ENCODE measurements at regions not wholly inside any gene's neighbourhood (a gene's known extent, or its start where the extent isn't known, plus 50 kb on each side); places are given as distances from the start of the nearest gene placed in this dataset.
"Not testable (repeated sequence)": the region's sequence is repeated elsewhere in the genome, so short reads cannot be mapped to it uniquely, and the experiment has no call there.

DNA sequence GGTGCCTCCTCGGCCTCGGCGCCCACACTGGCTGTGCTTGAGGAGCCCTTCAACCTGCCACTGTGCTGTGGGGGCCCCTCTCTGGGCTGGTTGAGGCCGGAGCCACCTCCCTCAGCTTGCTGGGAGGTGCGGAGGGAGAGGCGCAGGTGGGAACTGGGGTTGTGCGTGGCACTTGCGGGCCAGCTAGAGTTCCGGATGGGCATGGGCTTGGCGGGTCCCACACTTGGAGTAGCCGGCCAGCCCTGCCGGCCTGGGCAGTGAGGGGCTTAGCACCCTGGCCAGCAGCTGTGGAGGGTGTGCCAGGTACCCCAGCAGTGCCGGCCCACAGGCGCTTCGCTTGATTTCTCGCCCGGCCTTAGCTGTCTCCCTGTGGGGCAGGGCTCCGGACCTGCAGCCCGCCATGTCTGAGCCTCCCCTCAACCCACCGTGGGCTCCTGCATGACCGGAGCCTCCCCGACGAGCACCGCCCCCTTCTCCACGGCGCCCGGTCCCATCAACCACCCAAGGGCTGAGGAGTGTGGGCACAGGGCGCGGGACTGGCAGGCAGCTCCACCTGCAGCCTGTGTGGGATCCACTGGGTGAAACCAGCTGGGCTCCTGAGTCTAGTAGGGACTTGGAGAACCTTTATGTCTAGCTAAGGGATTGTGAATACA, 723.8 kb downstream of the DIAPH3 start:
- no peak for TF ChIP-seq CTCF (conservative IDR thresholded peaks at IDR 0.05)
- no peaks in the 10 kb centered on the region for H3K9me3 Mint-ChIP-seq
- H3K4me1 Mint-ChIP-seq, result peaks cover 6% of the 10 kb centered on the region
- no peak overlapping the region for H3K27ac Mint-ChIP-seq (ENCODE audit: unreplicated experiment)
- no peak overlapping the region for H3K4me3 Mint-ChIP-seq
- no peak for DNase-seq (ENCODE audit: low read depth, low spot score)
- H3K27me3 Mint-ChIP-seq (ENCODE audit: low read depth), result no peaks in the 10 kb centered on the region
- no peaks in the 10 kb centered on the region for H3K36me3 Mint-ChIP-seq (ENCODE audit: low read depth)

DNA sequence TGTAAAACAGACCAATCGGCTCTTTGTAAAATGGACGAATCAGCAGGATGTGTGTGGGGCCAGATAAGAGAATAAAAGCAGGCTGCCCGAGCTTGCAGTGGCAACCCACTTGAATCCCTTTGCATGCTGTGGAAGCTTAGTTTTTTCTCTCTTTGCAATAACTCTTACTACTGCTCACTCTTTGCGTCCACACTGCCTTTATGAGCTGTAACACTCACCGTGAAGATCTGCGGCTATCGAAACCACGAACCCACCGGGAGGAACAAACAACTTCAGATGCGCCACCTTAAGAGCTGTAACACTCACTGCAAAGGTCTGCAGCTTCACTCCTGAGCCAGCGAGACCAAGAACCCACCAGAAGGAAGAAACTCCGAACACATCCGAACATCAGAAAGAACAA, 722.7 kb downstream of the DIAPH3 start:
- not testable (repeated sequence) for H3K4me3 Mint-ChIP-seq; H3K9me3 Mint-ChIP-seq; H3K27ac Mint-ChIP-seq (ENCODE audit: unreplicated experiment); H3K27me3 Mint-ChIP-seq (ENCODE audit: low read depth); H3K36me3 Mint-ChIP-seq (ENCODE audit: low read depth); H3K4me1 Mint-ChIP-seq; DNase-seq (ENCODE audit: low read depth, low spot score)

GRCh38 chr13:59441596-59442280, 722.0 kb downstream of the DIAPH3 start:
- Mint-ChIP-seq H3K36me3 (ENCODE audit: low read depth) (no peaks in the 10 kb centered on the region), H3K4me1 (peaks cover 6% of the 10 kb centered on the region), H3K27me3 (ENCODE audit: low read depth) (no peaks in the 10 kb centered on the region), H3K9me3 (no peaks in the 10 kb centered on the region), H3K4me3 (no peak overlapping the region), H3K27ac (ENCODE audit: unreplicated experiment) (no peak overlapping the region)
- no peak for TF ChIP-seq CTCF (conservative IDR thresholded peaks at IDR 0.05)
- no peak for DNase-seq (ENCODE audit: low read depth, low spot score)

- no peak overlapping the region for H3K4me3 Mint-ChIP-seq
- H3K4me1 Mint-ChIP-seq, result peaks cover 6% of the 10 kb centered on the region
- no peaks in the 10 kb centered on the region for H3K36me3 Mint-ChIP-seq (ENCODE audit: low read depth)
- H3K27ac Mint-ChIP-seq (ENCODE audit: unreplicated experiment), result no peak overlapping the region
- no peak for TF ChIP-seq CTCF (conservative IDR thresholded peaks at IDR 0.05)
- no peaks in the 10 kb centered on the region for H3K9me3 Mint-ChIP-seq
- H3K27me3 Mint-ChIP-seq (ENCODE audit: low read depth), result no peaks in the 10 kb centered on the region
- no peak for DNase-seq (ENCODE audit: low read depth, low spot score)
Measured at GRCh38 chr13:59442461-59442860, 721.3 kb downstream of the DIAPH3 start.

GRCh38 chr13:59442944-59443486, 720.7 kb downstream of the DIAPH3 start:
- H3K9me3 Mint-ChIP-seq, result no peaks in the 10 kb centered on the region
- no peak for TF ChIP-seq CTCF (conservative IDR thresholded peaks at IDR 0.05)
- no peaks in the 10 kb centered on the region for H3K27me3 Mint-ChIP-seq (ENCODE audit: low read depth)
- no peaks in the 10 kb centered on the region for H3K36me3 Mint-ChIP-seq (ENCODE audit: low read depth)
- H3K4me3 Mint-ChIP-seq, result no peak overlapping the region
- H3K4me1 Mint-ChIP-seq, result peaks cover 5% of the 10 kb centered on the region
- no peak for DNase-seq (ENCODE audit: low read depth, low spot score)
- no peak overlapping the region for H3K27ac Mint-ChIP-seq (ENCODE audit: unreplicated experiment)

DNA sequence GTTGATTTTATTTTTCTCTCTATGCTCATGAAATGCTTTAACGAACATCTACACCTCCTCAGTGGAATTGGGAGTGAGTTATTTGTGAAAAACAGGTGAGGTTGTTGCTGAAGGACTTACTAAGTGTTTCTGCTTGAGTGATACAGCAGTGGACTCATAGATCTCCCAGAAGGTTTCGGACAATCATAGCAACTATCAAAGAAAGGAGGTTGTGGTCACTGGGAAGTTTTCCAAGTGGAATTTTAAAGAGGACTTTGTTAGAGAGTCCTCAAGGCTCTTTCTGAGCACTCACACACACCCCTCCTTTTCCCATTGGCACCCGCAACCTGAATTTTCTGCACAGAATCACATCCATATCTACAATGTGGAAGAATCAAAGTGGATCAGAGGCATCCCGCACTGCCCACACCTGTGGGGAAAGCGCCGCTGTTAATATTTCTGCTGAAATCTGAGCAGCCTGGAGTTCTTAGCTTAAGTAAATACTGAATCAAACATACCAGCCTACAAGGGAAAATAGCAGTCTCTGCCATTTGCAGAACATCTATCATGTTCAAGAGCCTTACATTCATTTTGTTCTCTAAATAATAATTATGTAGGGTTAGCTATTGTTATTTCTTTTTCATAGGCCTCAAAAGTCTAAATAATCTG, 719.4 kb downstream of the DIAPH3 start:
- no peak for DNase-seq (ENCODE audit: low read depth, low spot score)
- Mint-ChIP-seq H3K27ac (ENCODE audit: unreplicated experiment) (no peak overlapping the region), H3K4me1 (peaks cover 8% of the 10 kb centered on the region), H3K27me3 (ENCODE audit: low read depth) (no peaks in the 10 kb centered on the region), H3K4me3 (no peak overlapping the region), H3K9me3 (no peaks in the 10 kb centered on the region), H3K36me3 (ENCODE audit: low read depth) (no peaks in the 10 kb centered on the region)
- no peak for TF ChIP-seq CTCF (conservative IDR thresholded peaks at IDR 0.05)
